ENCODE measurements at regions not wholly inside any gene's neighbourhood (a gene's known extent, or its start where the extent isn't known, plus 50 kb on each side); places are given as distances from the start of the nearest gene placed in this dataset.

- Histone ChIP-seq H3K4ac (ENCODE audit: low read depth, low read length) (no peak overlapping the region), H3K36me3 (ENCODE audit: control insufficient read depth, insufficient read depth, low read length) (no peaks in the 10 kb centered on the region), H3K4me1 (ENCODE audit: control insufficient read depth, low read depth, low read length) (no peaks in the 10 kb centered on the region), H3K56ac (ENCODE audit: low read length) (no peak overlapping the region), H3K79me2 (ENCODE audit: control insufficient read depth, insufficient read depth, low read length) (no peaks in the 10 kb centered on the region), H2AK5ac (ENCODE audit: low read length) (no peak overlapping the region), H4K8ac (ENCODE audit: low read depth, low read length) (no peak overlapping the region), H2BK120ac (ENCODE audit: low read depth, low read length) (no peak overlapping the region), H3K23ac (ENCODE audit: low read length) (no peak overlapping the region), H3K27ac (ENCODE audit: low read depth, low read length) (no peak overlapping the region), H3K27me3 (ENCODE audit: insufficient read depth, low read length, poor library complexity) (no peaks in the 10 kb centered on the region), H4K5ac (ENCODE audit: low read length) (no peak overlapping the region), H3K18ac (ENCODE audit: low read length) (no peak overlapping the region), H2BK5ac (ENCODE audit: low read length) (no peak overlapping the region), H2BK15ac (replicated peaks; ENCODE audit: low read depth) (no peak overlapping the region), H3K9ac (ENCODE audit: low read length) (no peak overlapping the region), H3K79me1 (ENCODE audit: low read length) (no peaks in the 10 kb centered on the region), H3K4me3 (ENCODE audit: low read length) (no peak overlapping the region), H3K4me2 (ENCODE audit: low read length) (no peak overlapping the region)
- no peak for DNase-seq
These were observed 232.6 kb upstream of the POU3F1 start for GRCh38 chr1:38279148-38279547.

DNA sequence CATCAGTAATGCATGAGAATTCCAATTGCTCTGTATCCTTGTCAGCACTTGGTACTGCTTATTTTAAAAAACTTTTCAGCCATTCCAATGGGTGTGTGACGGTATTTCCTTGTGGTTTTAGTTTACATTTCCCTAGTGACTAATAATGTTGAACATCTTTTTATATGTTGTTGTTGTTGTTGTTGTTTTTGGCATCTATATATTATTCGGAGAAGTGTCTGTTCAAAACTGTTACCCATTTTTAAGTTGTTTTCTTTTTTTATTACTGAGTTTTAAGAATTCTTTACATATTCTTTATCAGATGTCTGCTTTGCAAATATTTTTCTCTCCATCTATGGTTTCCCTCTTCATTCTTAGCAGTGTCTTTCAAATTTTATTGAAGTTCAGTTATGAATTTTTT, 231.1 kb upstream of the POU3F1 start:
- Histone ChIP-seq H3K18ac (ENCODE audit: low read length) (no peak overlapping the region), H2AK5ac (ENCODE audit: low read length) (no peak overlapping the region), H3K56ac (ENCODE audit: low read length) (no peak overlapping the region), H3K4me2 (ENCODE audit: low read length) (no peak overlapping the region), H4K5ac (ENCODE audit: low read length) (no peak overlapping the region), H2BK120ac (ENCODE audit: low read depth, low read length) (no peak overlapping the region), H3K4me3 (ENCODE audit: low read length) (no peak overlapping the region), H3K4me1 (ENCODE audit: control insufficient read depth, low read depth, low read length) (no peaks in the 10 kb centered on the region), H3K23ac (ENCODE audit: low read length) (no peak overlapping the region), H2BK15ac (replicated peaks; ENCODE audit: low read depth) (no peak overlapping the region), H3K36me3 (ENCODE audit: control insufficient read depth, insufficient read depth, low read length) (no peaks in the 10 kb centered on the region), H3K79me1 (ENCODE audit: low read length) (no peaks in the 10 kb centered on the region), H4K8ac (ENCODE audit: low read depth, low read length) (no peak overlapping the region), H3K4ac (ENCODE audit: low read depth, low read length) (no peak overlapping the region), H2BK5ac (ENCODE audit: low read length) (no peak overlapping the region), H3K79me2 (ENCODE audit: control insufficient read depth, insufficient read depth, low read length) (no peaks in the 10 kb centered on the region), H3K27ac (ENCODE audit: low read depth, low read length) (no peak overlapping the region), H3K9ac (ENCODE audit: low read length) (no peak overlapping the region), H3K27me3 (ENCODE audit: insufficient read depth, low read length, poor library complexity) (no peaks in the 10 kb centered on the region)
- no CpG with 5 or more reads among the region's 2 CpGs for WGBS (ENCODE audit: extremely low coverage, insufficient coverage, low lambda C conversion rate)
- DNase-seq: no peak

- H2BK120ac ChIP-seq (ENCODE audit: low read depth, low read length): no peak overlapping the region
- no CpG with 5 or more reads among the region's 3 CpGs for WGBS (ENCODE audit: extremely low coverage, insufficient coverage, low lambda C conversion rate)
- no peak overlapping the region for H3K9ac ChIP-seq (ENCODE audit: low read length)
- no peak overlapping the region for H3K4me2 ChIP-seq (ENCODE audit: low read length)
- no peak overlapping the region for H4K8ac ChIP-seq (ENCODE audit: low read depth, low read length)
- H3K27ac ChIP-seq (ENCODE audit: low read depth, low read length): no peak overlapping the region
- no peaks in the 10 kb centered on the region for H3K27me3 ChIP-seq (ENCODE audit: insufficient read depth, low read length, poor library complexity)
- DNase-seq: no peak
- peaks cover 2% of the 10 kb centered on the region for H3K4me1 ChIP-seq (ENCODE audit: control insufficient read depth, low read depth, low read length)
- H2AK5ac ChIP-seq (ENCODE audit: low read length): no peak overlapping the region
- no peaks in the 10 kb centered on the region for H3K79me2 ChIP-seq (ENCODE audit: control insufficient read depth, insufficient read depth, low read length)
- H4K5ac ChIP-seq (ENCODE audit: low read length): no peak overlapping the region
- H3K36me3 ChIP-seq (ENCODE audit: control insufficient read depth, insufficient read depth, low read length): no peaks in the 10 kb centered on the region
- H3K23ac ChIP-seq (ENCODE audit: low read length): no peak overlapping the region
- no peak overlapping the region for H3K4ac ChIP-seq (ENCODE audit: low read depth, low read length)
- H3K56ac ChIP-seq (ENCODE audit: low read length): no peak overlapping the region
- H2BK5ac ChIP-seq (ENCODE audit: low read length): no peak overlapping the region
- no peaks in the 10 kb centered on the region for H3K79me1 ChIP-seq (ENCODE audit: low read length)
- H3K18ac ChIP-seq (ENCODE audit: low read length): no peak overlapping the region
- H3K4me3 ChIP-seq (ENCODE audit: low read length): no peak overlapping the region
- H2BK15ac ChIP-seq (replicated peaks; ENCODE audit: low read depth): no peak overlapping the region
These were observed 229.4 kb upstream of the POU3F1 start for GRCh38 chr1:38275960-38276359.

GRCh38 chr1:38274974-38275373, 228.4 kb upstream of the POU3F1 start:
- no peak overlapping the region for H3K18ac ChIP-seq (ENCODE audit: low read length)
- no peak overlapping the region for H3K4ac ChIP-seq (ENCODE audit: low read depth, low read length)

GRCh38 chr1:38273196-38273804, 226.7 kb upstream of the POU3F1 start:
- Histone ChIP-seq H2AK5ac (ENCODE audit: low read length) (no peak overlapping the region), H3K27ac (ENCODE audit: low read depth, low read length) (no peak overlapping the region), H4K8ac (ENCODE audit: low read depth, low read length) (no peak overlapping the region), H2BK120ac (ENCODE audit: low read depth, low read length) (no peak overlapping the region), H2BK15ac (replicated peaks; ENCODE audit: low read depth) (no peak overlapping the region), H3K27me3 (ENCODE audit: insufficient read depth, low read length, poor library complexity) (no peaks in the 10 kb centered on the region), H3K4ac (ENCODE audit: low read depth, low read length) (no peak overlapping the region), H3K9ac (ENCODE audit: low read length) (no peak overlapping the region), H3K79me1 (ENCODE audit: low read length) (no peaks in the 10 kb centered on the region), H3K36me3 (ENCODE audit: control insufficient read depth, insufficient read depth, low read length) (no peaks in the 10 kb centered on the region), H2BK5ac (ENCODE audit: low read length) (no peak overlapping the region), H3K56ac (ENCODE audit: low read length) (no peak overlapping the region), H3K18ac (ENCODE audit: low read length) (no peak overlapping the region), H3K4me3 (ENCODE audit: low read length) (no peak overlapping the region), H3K4me2 (ENCODE audit: low read length) (no peak overlapping the region), H3K79me2 (ENCODE audit: control insufficient read depth, insufficient read depth, low read length) (no peaks in the 10 kb centered on the region), H3K4me1 (ENCODE audit: control insufficient read depth, low read depth, low read length) (peaks cover 8% of the 10 kb centered on the region), H3K23ac (ENCODE audit: low read length) (no peak overlapping the region), H4K5ac (ENCODE audit: low read length) (no peak overlapping the region)
- DNase-seq: no peak
- WGBS (ENCODE audit: extremely low coverage, insufficient coverage, low lambda C conversion rate): no CpG with 5 or more reads among the region's 9 CpGs

More at GRCh38 chr1:38274974-38275373, 228.4 kb upstream of the POU3F1 start:
- H3K27me3 ChIP-seq (ENCODE audit: insufficient read depth, low read length, poor library complexity): no peaks in the 10 kb centered on the region
- no peak for DNase-seq
- no peak overlapping the region for H3K27ac ChIP-seq (ENCODE audit: low read depth, low read length)
- WGBS (ENCODE audit: extremely low coverage, insufficient coverage, low lambda C conversion rate): no CpG with 5 or more reads among the region's 4 CpGs
- H2BK5ac ChIP-seq (ENCODE audit: low read length): no peak overlapping the region
- H3K23ac ChIP-seq (ENCODE audit: low read length): no peak overlapping the region
- no peak overlapping the region for H2BK15ac ChIP-seq (replicated peaks; ENCODE audit: low read depth)
- no peak overlapping the region for H2AK5ac ChIP-seq (ENCODE audit: low read length)
- no peak overlapping the region for H3K56ac ChIP-seq (ENCODE audit: low read length)
- H4K8ac ChIP-seq (ENCODE audit: low read depth, low read length): no peak overlapping the region
- H4K5ac ChIP-seq (ENCODE audit: low read length): no peak overlapping the region
- no peaks in the 10 kb centered on the region for H3K79me1 ChIP-seq (ENCODE audit: low read length)
- H3K79me2 ChIP-seq (ENCODE audit: control insufficient read depth, insufficient read depth, low read length): no peaks in the 10 kb centered on the region
- no peak overlapping the region for H3K9ac ChIP-seq (ENCODE audit: low read length)
- H3K4me3 ChIP-seq (ENCODE audit: low read length): no peak overlapping the region
- no peak overlapping the region for H2BK120ac ChIP-seq (ENCODE audit: low read depth, low read length)
- no peaks in the 10 kb centered on the region for H3K36me3 ChIP-seq (ENCODE audit: control insufficient read depth, insufficient read depth, low read length)
- H3K4me2 ChIP-seq (ENCODE audit: low read length): no peak overlapping the region
- H3K4me1 ChIP-seq (ENCODE audit: control insufficient read depth, low read depth, low read length): peaks cover 8% of the 10 kb centered on the region

GRCh38 chr1:38272515-38272914, 225.9 kb upstream of the POU3F1 start:
- no peaks in the 10 kb centered on the region for H3K79me2 ChIP-seq (ENCODE audit: control insufficient read depth, insufficient read depth, low read length)
- H2BK120ac ChIP-seq (ENCODE audit: low read depth, low read length): no peak overlapping the region
- H2AK5ac ChIP-seq (ENCODE audit: low read length): no peak overlapping the region
- no peak overlapping the region for H2BK5ac ChIP-seq (ENCODE audit: low read length)
- H3K56ac ChIP-seq (ENCODE audit: low read length): no peak overlapping the region
- H4K5ac ChIP-seq (ENCODE audit: low read length): no peak overlapping the region
- peaks cover 8% of the 10 kb centered on the region for H3K4me1 ChIP-seq (ENCODE audit: control insufficient read depth, low read depth, low read length)
- no CpG with 5 or more reads among the region's 3 CpGs for WGBS (ENCODE audit: extremely low coverage, insufficient coverage, low lambda C conversion rate)
- H3K18ac ChIP-seq (ENCODE audit: low read length): no peak overlapping the region
- no peak overlapping the region for H3K9ac ChIP-seq (ENCODE audit: low read length)
- no peak overlapping the region for H3K4me3 ChIP-seq (ENCODE audit: low read length)
- no peak overlapping the region for H3K23ac ChIP-seq (ENCODE audit: low read length)
- H3K36me3 ChIP-seq (ENCODE audit: control insufficient read depth, insufficient read depth, low read length): no peaks in the 10 kb centered on the region
- H3K4me2 ChIP-seq (ENCODE audit: low read length): no peak overlapping the region
- no peaks in the 10 kb centered on the region for H3K27me3 ChIP-seq (ENCODE audit: insufficient read depth, low read length, poor library complexity)
- H3K27ac ChIP-seq (ENCODE audit: low read depth, low read length): no peak overlapping the region
- H3K79me1 ChIP-seq (ENCODE audit: low read length): no peaks in the 10 kb centered on the region
- DNase-seq: no peak
- H4K8ac ChIP-seq (ENCODE audit: low read depth, low read length): no peak overlapping the region
- no peak overlapping the region for H2BK15ac ChIP-seq (replicated peaks; ENCODE audit: low read depth)
- H3K4ac ChIP-seq (ENCODE audit: low read depth, low read length): no peak overlapping the region
